Stimulated activated CD8-positive, alpha-beta memory T cell treated with anti-CD3 and anti-CD28 coated beads, Interleukin-15, amount 100 ng/mL, for 4 hours (primary cell): ENCODE measurements at regions not wholly inside any gene's neighbourhood (a gene's known extent, or its start where the extent isn't known, plus 50 kb on each side); places are given as distances from the start of the nearest gene placed in this dataset.

Experiments
- DNase-seq, 2 donors: peaks; one replicate each; pipeline ENCODE4 v3.0.0-alpha.2; 2020; ENCODE audit warnings: low read depth in 2 of 2

- DNase-seq: no peak
These were observed 116.6 kb upstream of the C14orf180 start for GRCh38 chr14:104462651-104463630.

GRCh38 chr14:104464907-104465306 lies 114.7 kb upstream of the C14orf180 start:
- DNase-seq: no peak

GRCh38 chr14:104465482-104466390 lies 113.8 kb upstream of the C14orf180 start:
- DNase-seq: no peak

- DNase-seq: no peak
These were observed 112.3 kb upstream of the C14orf180 start for GRCh38 chr14:104467236-104467635.

GRCh38 chr14:104467641-104468040 lies 111.9 kb upstream of the C14orf180 start:
- no peak for DNase-seq

GRCh38 chr14:104469591-104469990 lies 110.0 kb upstream of the C14orf180 start:
- DNase-seq: no peak

- DNase-seq: no peak
These were observed 109.0 kb upstream of the C14orf180 start for GRCh38 chr14:104470588-104470987.

GRCh38 chr14:104471114-104471513 lies 108.5 kb upstream of the C14orf180 start:
- DNase-seq: no peak

GRCh38 chr14:104472073-104472472 lies 107.5 kb upstream of the C14orf180 start:
- DNase-seq: no peak

- no peak for DNase-seq
These were observed 106.9 kb upstream of the C14orf180 start for GRCh38 chr14:104472536-104473243.

GRCh38 chr14:104473244-104473565 lies 106.4 kb upstream of the C14orf180 start:
- no peak for DNase-seq

GRCh38 chr14:104473649-104474494 lies 105.7 kb upstream of the C14orf180 start:
- no peak for DNase-seq

- no peak for DNase-seq
These were observed 104.9 kb upstream of the C14orf180 start for GRCh38 chr14:104474495-104475213.

- DNase-seq: no peak
These were observed 104.3 kb upstream of the C14orf180 start for GRCh38 chr14:104475256-104475655.

- DNase-seq: no peak
These were observed 103.8 kb upstream of the C14orf180 start for GRCh38 chr14:104475802-104476201.

GRCh38 chr14:104476437-104476836 lies 103.1 kb upstream of the C14orf180 start:
- no peak for DNase-seq

- DNase-seq: no peak
These were observed 102.4 kb upstream of the C14orf180 start for GRCh38 chr14:104477117-104477623.

- DNase-seq: no peak
These were observed 101.7 kb upstream of the C14orf180 start for GRCh38 chr14:104477666-104478380.

GRCh38 chr14:104478656-104479055 lies 100.9 kb upstream of the C14orf180 start:
- DNase-seq: no peak
